Erythroblast (primary cell): ENCODE measurements at regions not wholly inside any gene's neighbourhood (a gene's known extent, or its start where the extent isn't known, plus 50 kb on each side); places are given as distances from the start of the nearest gene placed in this dataset.

ENCODE experiments used
- GATA1 ChIP-seq: IDR thresholded peaks from 2 replicates; pipeline ENCODE4 v1.6.1; 2011; ENCODE audit warnings: low read depth, mild to moderate bottlenecking, control low read depth, low read length, moderate library complexity
- POLR2A ChIP-seq: IDR thresholded peaks from 2 replicates; pipeline ENCODE4 v1.6.1; 2011; ENCODE audit warnings: mild to moderate bottlenecking, low read length

GRCh38 chr10:131755200-131755599 lies 145.6 kb upstream of the PPP2R2D start:
- TF ChIP-seq POLR2A: no peak
- no peak for TF ChIP-seq GATA1
